HepG2 (cell line): ENCODE measurements at regions not wholly inside any gene's neighbourhood (a gene's known extent, or its start where the extent isn't known, plus 50 kb on each side); places are given as distances from the start of the nearest gene placed in this dataset.
"Not testable (repeated sequence)": the region's sequence is repeated elsewhere in the genome, so short reads cannot be mapped to it uniquely, and the experiment has no call there.

Experiments used
- ATAC-seq: fragments of 200-7000 bp; cut with Tn5 transposase; 3 replicates; pipeline ENCODE4 v1.9.1; 2020; ENCODE audit warnings: mild to moderate bottlenecking, moderate library complexity
- BruUV-seq: library from RNA; stranded (reverse); fragments of 400-500 nt; replicated peaks from 2 replicates; lab custom pipeline; 2021; lab: Mats Ljungman, UMichigan
- CTCF ChIA-PET: fragments of 300-600 bp; formaldehyde crosslinking; extraction: SDS; loops from one replicate; lab custom pipeline; 2021; ENCODE audit warnings: low total read pairs, inconsistent platforms, low intra/inter-chr PET ratio; lab: Yijun Ruan, JAX
- POLR2A ChIA-PET: fragments of 350-600 bp; sonication (Branson Sonifier 250); formaldehyde crosslinking; loops from one replicate; lab custom pipeline; 2020; ENCODE audit warnings: antibody characterized with exemption, inconsistent platforms; lab: Yijun Ruan, JAX
- DNase-seq: peaks from one replicate; pipeline ENCODE4 v3.0.0-alpha.2; 2015; ENCODE audit warnings: low spot score
- FAIRE-seq: peaks from 3 replicates; lab custom pipeline; 2011; peaks lifted over from hg19 to GRCh38; lab: Jason Lieb, UNC
- H2AFZ ChIP-seq: one replicate; pipeline ENCODE4 v1.6.1; 2011; ENCODE audit warnings: low read length, inconsistent platforms
- H3K27ac ChIP-seq: fragments of 300-600 bp; 3 replicates; pipeline ENCODE4 v1.8.0; 2011; ENCODE audit warnings: mixed run types, mild to moderate bottlenecking, mixed read lengths, low read length, inconsistent platforms; ENCODE audit not compliant: insufficient read depth; ENCODE audit errors: extremely low read length
- H3K27me3 ChIP-seq, 2 experiments: fragments of 200-600 bp in 1 of 2; 2 replicates in 1 of 2; 3 replicates in 1 of 2; pipeline versions ENCODE4 v1.6.0 to v1.8.0; 2011; ENCODE audit warnings: low read length in 2 of 2, mild to moderate bottlenecking in 2 of 2, moderate library complexity in 2 of 2, inconsistent platforms in 1 of 2; ENCODE audit not compliant: insufficient read depth in 2 of 2, control insufficient read depth in 1 of 2
- H3K36me3 ChIP-seq, 2 experiments: fragments of 200-600 bp in 1 of 2; replicated peaks in 1 of 2; 2 replicates in 1 of 2; 3 replicates in 1 of 2; pipeline versions ENCODE4 v1.5.1 to v1.8.0; 2011; ENCODE audit warnings: low read length in 2 of 2, inconsistent platforms in 1 of 2; ENCODE audit not compliant: insufficient read depth in 2 of 2, control insufficient read depth in 1 of 2
- H3K4me1 ChIP-seq: 2 replicates; pipeline ENCODE4 v1.5.1; 2012; ENCODE audit warnings: low read length, inconsistent platforms; ENCODE audit not compliant: insufficient read depth
- H3K4me2 ChIP-seq: 2 replicates; pipeline ENCODE4 v1.6.0; 2011; ENCODE audit warnings: low read depth, low read length, inconsistent platforms
- H3K4me3 ChIP-seq, 3 experiments: fragments of 200-600 bp in 1 of 3; sonication (generic), shearing (Covaris generic) in 1 of 3; replicated peaks in 1 of 3; 2 replicates each; pipeline ENCODE4 v1.5.1; 2011 to 2016; ENCODE audit warnings: low read length in 3 of 3, inconsistent platforms in 2 of 3, low read depth in 2 of 3, mild to moderate bottlenecking in 2 of 3, control low read depth in 1 of 3, mixed read lengths in 1 of 3; ENCODE audit not compliant: insufficient read depth in 1 of 3
- H3K79me2 ChIP-seq: one replicate; pipeline ENCODE4 v1.6.1; 2011; ENCODE audit warnings: low read length, inconsistent platforms; ENCODE audit not compliant: insufficient read depth
- H3K9ac ChIP-seq: 2 replicates; pipeline ENCODE4 v1.6.0; 2011; ENCODE audit warnings: mild to moderate bottlenecking, low read depth, low read length, inconsistent platforms; ENCODE audit not compliant: insufficient read depth
- H3K9me3 ChIP-seq: 2 replicates; pipeline ENCODE4 v1.5.1; 2012; ENCODE audit warnings: mild to moderate bottlenecking, low read length
- H4K20me1 ChIP-seq: 2 replicates; pipeline ENCODE4 v1.6.0; 2011; ENCODE audit warnings: inconsistent platforms, mild to moderate bottlenecking, low read length, moderate library complexity; ENCODE audit not compliant: insufficient read depth
- KMT2B ChIP-seq: IDR thresholded peaks from 2 replicates; pipeline ENCODE4 v1.6.1; 2016; ENCODE audit warnings: missing genetic modification reagents, missing compliant biosample characterization
- PLSCR1 ChIP-seq: sonication (generic); formaldehyde crosslinking; IDR thresholded peaks from 2 replicates; pipeline ENCODE4 v1.5.0; 2020; ENCODE audit warnings: missing genetic modification reagents, mild to moderate bottlenecking, borderline replicate concordance
- ZNF382 ChIP-seq: sonication (generic); formaldehyde crosslinking; IDR thresholded peaks from 2 replicates; pipeline ENCODE4 v1.5.0; 2020; ENCODE audit warnings: missing genetic modification reagents, mild to moderate bottlenecking, borderline replicate concordance
- ZNF441 ChIP-seq: sonication (generic); formaldehyde crosslinking; IDR thresholded peaks from 2 replicates; pipeline ENCODE4 v1.7.0; 2021; ENCODE audit warnings: missing genetic modification reagents, borderline replicate concordance
- ZNF839 ChIP-seq: sonication (generic); formaldehyde crosslinking; IDR thresholded peaks from 2 replicates; pipeline ENCODE4 v1.4.0; 2020; ENCODE audit warnings: missing genetic modification reagents, mild to moderate bottlenecking, borderline replicate concordance
- WGBS: methylation state at CpG from one replicate; pipeline ENCODE4 v1.1.6; 2017; ENCODE audit warnings: low lambda C conversion rate; 5-methylcytosine and 5-hydroxymethylcytosine counted together
- in situ Hi-C: cut with HindIII; loops from 2 replicates; pipeline ENCODE4 v1.10.0; 2017; ENCODE audit warnings: low pct_unique_long_range_greater_than_20kb; ENCODE audit not compliant: extremely low pct_ligation_motif_present
- intact Hi-C: fragments of 100-400 bp; cut with micrococcal nuclease; formaldehyde crosslinking; loops from one replicate; pipeline ENCODE4 v1.10.0; 2022; ENCODE audit not compliant: unreplicated experiment

- ATAC-seq = no peak
- POLR2A ChIA-PET = no interaction called here
- TF ChIP-seq ZNF382 = no peak
- no peak for TF ChIP-seq KMT2B (CRISPR knock-in tag)
- TF ChIP-seq ZNF441 (CRISPR knock-in tag) = no peak
- TF ChIP-seq PLSCR1 (CRISPR knock-in tag) = no peak
- TF ChIP-seq ZNF839 (CRISPR knock-in tag) = no peak
- no TSS peak for BruUV-seq
- H3K36me3 ChIP-seq = no peaks in the 10 kb centered on the region
- H4K20me1 ChIP-seq = no peaks in the 10 kb centered on the region
- in situ Hi-C loops (no loop called here), intact Hi-C loops (no loop called here)
- H3K79me2 ChIP-seq = no peaks in the 10 kb centered on the region
- no peak for FAIRE-seq
- peaks cover 5% of the 10 kb centered on the region; the same call in 1 of the 2 replicates for H3K9me3 ChIP-seq
- no peaks in the 10 kb centered on the region for H3K27me3 ChIP-seq
- CTCF ChIA-PET = no interaction called here
- H3K4me2 ChIP-seq = no peak overlapping the region
- H3K27ac ChIP-seq = no peak overlapping the region
- no peak overlapping the region for H2AFZ ChIP-seq
- H3K9ac ChIP-seq = no peak overlapping the region
- no peaks in the 10 kb centered on the region for H3K4me1 ChIP-seq
- 72% methylated on average over 16 of the region's 21 CpGs for WGBS
- no peak for DNase-seq
- H3K4me3 ChIP-seq = no peak overlapping the region
These were observed 157.5 kb upstream of the FRG2C start for GRCh38 chr3:75506603-75507002.

- H3K4me1 ChIP-seq, H2AFZ ChIP-seq, H3K79me2 ChIP-seq, H3K36me3 ChIP-seq, H3K27ac ChIP-seq, CTCF ChIA-PET, H3K4me3 ChIP-seq, ATAC-seq, BruUV-seq, H3K27me3 ChIP-seq, FAIRE-seq, H4K20me1 ChIP-seq, DNase-seq, intact Hi-C loops, H3K9ac ChIP-seq, H3K4me2 ChIP-seq, in situ Hi-C loops, POLR2A ChIA-PET: not testable (repeated sequence)
- WGBS = 89% methylated on average over 2 of the region's 2 CpGs
- peaks cover 12% of the 10 kb centered on the region; the same call in 1 of the 2 replicates for H3K9me3 ChIP-seq
These were observed 156.2 kb upstream of the FRG2C start for GRCh38 chr3:75507956-75508355.

- H2AFZ ChIP-seq, BruUV-seq, H3K4me3 ChIP-seq, DNase-seq, POLR2A ChIA-PET, H3K79me2 ChIP-seq, H3K9me3 ChIP-seq, intact Hi-C loops, in situ Hi-C loops, H3K9ac ChIP-seq, FAIRE-seq, H3K36me3 ChIP-seq, CTCF ChIA-PET, ATAC-seq, H3K27ac ChIP-seq, H3K4me2 ChIP-seq, H3K4me1 ChIP-seq, H4K20me1 ChIP-seq, H3K27me3 ChIP-seq: not testable (repeated sequence)
These were observed 136.5 kb upstream of the FRG2C start for GRCh38 chr3:75527657-75528056.
